Spinal cord (tissue), 9 donors: ENCODE measurements at regions not wholly inside any gene's neighbourhood (a gene's known extent, or its start where the extent isn't known, plus 50 kb on each side); places are given as distances from the start of the nearest gene placed in this dataset.

Experiments
- DNase-seq, 6 donors: peaks; one replicate each; pipeline versions ENCODE4 v3.0.0 to v3.0.0-alpha.2; 2013 to 2015; ENCODE audit warnings: low spot score in 6 of 6, low read depth in 4 of 6
- H3K27ac ChIP-seq: one replicate; pipeline ENCODE4 v1.5.1; 2013; ENCODE audit warnings: low read depth, low read length, control low read depth
- H3K27me3 ChIP-seq: one replicate; pipeline ENCODE4 v1.6.1; 2013; ENCODE audit warnings: low read length; ENCODE audit not compliant: control insufficient read depth, insufficient read depth
- H3K36me3 ChIP-seq: one replicate; pipeline ENCODE4 v1.6.1; 2013; ENCODE audit warnings: low read length; ENCODE audit not compliant: control insufficient read depth, insufficient read depth
- H3K4me1 ChIP-seq: one replicate; pipeline ENCODE4 v1.6.1; 2013; ENCODE audit warnings: low read length; ENCODE audit not compliant: control insufficient read depth, insufficient read depth
- H3K4me3 ChIP-seq: one replicate; pipeline ENCODE4 v1.5.1; 2013; ENCODE audit warnings: low read depth, low read length, control low read depth
- H3K9me3 ChIP-seq: one replicate; pipeline ENCODE4 v1.6.1; 2013; ENCODE audit warnings: low read length; ENCODE audit not compliant: control insufficient read depth, insufficient read depth
- WGBS: methylation state at CpG from one replicate; pipeline ENCODE4 v1.1.5; 2013; ENCODE audit warnings: missing lambda C conversion rate; ENCODE audit not compliant: insufficient coverage; 5-methylcytosine and 5-hydroxymethylcytosine counted together
- donor health status: healthy.

DNA sequence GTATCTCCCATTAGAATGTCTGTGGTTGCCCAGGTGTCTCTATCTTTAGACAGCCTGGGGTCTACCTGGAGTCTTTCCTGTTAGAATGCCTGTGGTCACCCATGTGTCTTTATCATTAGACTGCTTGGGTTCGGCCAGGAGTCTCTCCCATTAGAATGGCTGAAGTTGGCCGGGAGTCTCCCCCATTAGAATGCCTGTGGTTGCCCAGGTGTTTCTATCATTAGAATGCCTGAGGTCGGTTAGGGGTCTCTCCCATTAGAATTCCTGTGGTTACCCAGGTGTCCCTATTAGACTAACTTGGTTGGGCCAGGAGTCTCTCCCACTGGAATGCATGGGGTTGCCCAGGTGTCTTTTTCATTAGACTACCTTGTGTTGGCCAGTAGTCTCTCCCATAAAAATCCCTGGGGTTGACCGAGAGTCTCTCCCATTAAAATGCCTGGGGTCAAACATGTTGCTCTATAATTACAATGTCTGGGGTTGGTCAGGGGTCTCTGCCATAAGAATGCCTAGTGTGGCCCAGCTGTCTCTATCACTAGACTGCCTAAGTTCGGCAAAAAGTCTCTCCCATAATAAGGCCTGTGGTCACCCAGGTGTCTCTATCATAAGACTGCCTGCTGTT, 1448.7 kb downstream of the UQCRFS1 start:
- WGBS: 98% methylated on average over 4 of the region's 5 CpGs
- H3K9me3 ChIP-seq: peaks cover 35% of the 10 kb centered on the region
- H3K4me1 ChIP-seq: no peaks in the 10 kb centered on the region
- DNase-seq: no peak
- H3K36me3 ChIP-seq: no peaks in the 10 kb centered on the region
- H3K27me3 ChIP-seq: no peaks in the 10 kb centered on the region
- no peak overlapping the region for H3K27ac ChIP-seq
- no peak overlapping the region for H3K4me3 ChIP-seq

DNA sequence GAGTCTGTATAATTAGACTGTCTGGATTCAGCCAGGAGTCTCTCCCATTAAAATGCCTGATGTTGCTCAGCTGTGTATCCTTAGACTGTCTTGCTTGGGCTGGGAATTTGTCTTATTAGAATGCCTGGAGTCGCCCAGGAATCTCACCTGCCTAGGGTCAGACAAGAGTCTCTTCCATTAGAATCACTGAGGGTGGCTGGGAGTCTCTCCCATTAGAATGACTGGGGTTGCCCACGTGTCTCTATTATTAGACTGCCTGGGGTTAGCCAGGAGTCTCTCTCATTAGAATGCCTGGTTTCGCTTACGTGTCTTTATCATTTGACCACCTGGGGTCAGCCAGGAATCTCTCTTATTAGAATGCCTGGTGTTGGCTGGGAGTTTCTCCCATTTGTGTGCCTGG, 1450.0 kb downstream of the UQCRFS1 start:
- Histone ChIP-seq H3K4me3 (no peak overlapping the region), H3K9me3 (peaks cover 28% of the 10 kb centered on the region), H3K27me3 (no peaks in the 10 kb centered on the region), H3K36me3 (no peaks in the 10 kb centered on the region), H3K4me1 (no peaks in the 10 kb centered on the region), H3K27ac (no peak overlapping the region)
- 93% methylated on average over 2 of the region's 4 CpGs for WGBS
- no peak for DNase-seq

DNA sequence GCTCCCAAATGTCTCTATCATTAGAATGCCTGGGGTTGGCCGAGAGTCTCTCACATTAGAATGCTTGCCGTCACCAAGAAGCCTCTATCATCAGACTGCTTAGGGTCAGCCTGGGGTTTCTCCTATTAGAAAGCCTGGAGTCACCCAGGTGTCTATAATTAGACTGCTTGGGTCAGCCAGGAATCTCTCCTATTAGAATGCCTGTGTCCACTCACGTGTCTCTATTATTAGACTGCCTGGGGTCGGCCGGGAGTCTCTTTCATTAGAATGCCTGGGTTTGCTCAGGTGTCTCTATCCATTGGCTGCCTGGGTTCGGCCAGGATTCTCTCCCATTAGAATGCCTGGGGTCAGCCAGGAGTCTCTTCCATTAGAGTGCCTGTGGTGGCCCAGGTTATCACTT, 1453.1 kb downstream of the UQCRFS1 start:
- Histone ChIP-seq H3K4me1 (no peaks in the 10 kb centered on the region), H3K27ac (no peak overlapping the region), H3K27me3 (no peaks in the 10 kb centered on the region), H3K36me3 (no peaks in the 10 kb centered on the region), H3K4me3 (no peak overlapping the region), H3K9me3 (peaks cover 18% of the 10 kb centered on the region)
- WGBS: 85% methylated on average over 5 of the region's 6 CpGs
- no peak for DNase-seq

DNA sequence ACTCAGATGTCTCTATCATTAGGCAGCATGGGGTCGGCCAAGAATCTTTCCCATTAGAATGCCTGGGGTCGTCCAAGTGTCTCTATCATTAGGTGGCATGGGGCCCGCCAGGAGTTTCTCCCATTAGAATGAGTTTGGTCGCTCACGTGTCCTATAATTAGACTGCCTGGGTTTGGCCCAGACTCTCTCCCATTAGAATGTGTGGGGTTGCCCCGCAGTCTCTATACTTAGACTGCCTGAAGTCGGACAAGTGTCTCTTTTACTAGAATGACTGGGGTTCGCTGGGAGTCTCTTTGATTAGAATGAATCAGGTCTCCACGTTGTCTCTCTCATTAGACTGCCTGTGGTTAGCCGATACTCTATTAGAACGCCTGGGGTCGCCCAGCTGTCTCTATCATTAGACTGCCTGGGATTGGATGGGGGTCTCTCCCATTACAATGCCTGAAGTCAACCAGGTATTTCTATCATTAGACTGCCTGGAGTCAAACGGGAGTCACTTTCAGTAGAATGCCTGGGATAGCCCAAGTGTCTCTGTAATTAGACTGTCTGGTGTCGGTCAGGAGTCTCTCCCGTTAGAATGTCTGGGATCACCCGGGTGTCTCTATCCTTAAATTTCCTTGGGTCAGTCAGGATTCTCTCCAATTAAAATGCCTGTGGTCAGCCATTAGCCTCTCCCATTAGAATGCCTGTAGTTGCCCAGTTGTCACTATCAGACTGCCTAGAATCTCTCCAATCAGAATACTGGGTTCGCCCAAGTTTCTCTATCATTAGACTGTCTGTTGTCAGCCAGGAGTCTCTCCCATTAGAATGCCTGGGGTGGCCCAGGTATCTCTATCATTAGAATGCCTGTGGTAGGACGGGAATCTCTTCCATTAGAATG, 1454.1 kb downstream of the UQCRFS1 start:
- H3K4me3 ChIP-seq: no peak overlapping the region
- no peaks in the 10 kb centered on the region for H3K27me3 ChIP-seq
- no peak for DNase-seq
- peaks cover 18% of the 10 kb centered on the region for H3K9me3 ChIP-seq
- H3K27ac ChIP-seq: no peak overlapping the region
- no peaks in the 10 kb centered on the region for H3K4me1 ChIP-seq
- no peaks in the 10 kb centered on the region for H3K36me3 ChIP-seq
- WGBS: 75% methylated on average over 17 of the region's 18 CpGs

DNA sequence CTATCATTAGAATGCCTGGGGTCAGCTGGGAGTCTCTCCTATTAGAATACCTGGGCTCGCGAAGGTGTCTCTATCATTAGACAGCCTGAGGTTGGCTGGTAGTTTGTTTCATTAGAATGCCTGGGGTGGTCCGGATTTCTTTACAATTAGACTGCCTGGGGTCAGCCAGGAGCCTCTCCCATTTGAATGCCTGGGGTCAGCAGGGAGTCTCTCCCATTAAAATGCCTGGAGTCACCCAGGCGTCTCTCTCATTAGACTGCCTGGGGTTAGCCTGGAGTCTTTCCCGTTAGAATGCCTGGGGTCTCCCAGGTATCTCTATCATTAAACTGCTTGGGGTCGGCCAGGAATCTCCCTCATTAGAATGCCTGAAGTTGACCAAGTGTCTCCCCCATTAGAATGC, 1458.3 kb downstream of the UQCRFS1 start:
- 39% methylated on average over 3 of the region's 6 CpGs for WGBS
- Histone ChIP-seq H3K27me3 (no peaks in the 10 kb centered on the region), H3K4me1 (no peaks in the 10 kb centered on the region), H3K4me3 (no peak overlapping the region), H3K36me3 (no peaks in the 10 kb centered on the region), H3K27ac (no peak overlapping the region), H3K9me3 (peaks cover 5% of the 10 kb centered on the region)
- no peak for DNase-seq

DNA sequence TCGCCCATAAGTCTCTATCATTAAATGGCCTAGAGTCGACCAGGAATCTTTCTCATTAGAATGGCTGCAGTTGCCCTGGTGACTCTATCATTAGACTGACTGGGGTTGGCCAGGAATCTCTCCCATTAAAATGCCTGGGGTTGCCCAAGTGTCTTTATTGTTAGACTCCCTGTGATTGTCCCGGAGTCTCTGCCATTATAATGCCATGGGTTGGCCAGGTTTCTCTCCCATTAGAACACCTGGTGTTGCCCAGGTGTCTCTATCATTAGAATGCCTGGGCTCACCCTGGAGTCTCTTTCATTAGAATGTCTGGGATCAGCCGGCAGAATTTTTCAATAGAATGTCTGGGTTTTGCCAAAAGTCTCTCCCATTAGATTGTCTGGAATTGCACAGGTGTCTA, 1459.3 kb downstream of the UQCRFS1 start:
- H3K27me3 ChIP-seq: no peaks in the 10 kb centered on the region
- peaks cover 3% of the 10 kb centered on the region for H3K9me3 ChIP-seq
- H3K4me3 ChIP-seq: no peak overlapping the region
- no peak for DNase-seq
- WGBS: 93% methylated on average over 4 of the region's 4 CpGs
- no peak overlapping the region for H3K27ac ChIP-seq
- H3K36me3 ChIP-seq: no peaks in the 10 kb centered on the region
- no peaks in the 10 kb centered on the region for H3K4me1 ChIP-seq

DNA sequence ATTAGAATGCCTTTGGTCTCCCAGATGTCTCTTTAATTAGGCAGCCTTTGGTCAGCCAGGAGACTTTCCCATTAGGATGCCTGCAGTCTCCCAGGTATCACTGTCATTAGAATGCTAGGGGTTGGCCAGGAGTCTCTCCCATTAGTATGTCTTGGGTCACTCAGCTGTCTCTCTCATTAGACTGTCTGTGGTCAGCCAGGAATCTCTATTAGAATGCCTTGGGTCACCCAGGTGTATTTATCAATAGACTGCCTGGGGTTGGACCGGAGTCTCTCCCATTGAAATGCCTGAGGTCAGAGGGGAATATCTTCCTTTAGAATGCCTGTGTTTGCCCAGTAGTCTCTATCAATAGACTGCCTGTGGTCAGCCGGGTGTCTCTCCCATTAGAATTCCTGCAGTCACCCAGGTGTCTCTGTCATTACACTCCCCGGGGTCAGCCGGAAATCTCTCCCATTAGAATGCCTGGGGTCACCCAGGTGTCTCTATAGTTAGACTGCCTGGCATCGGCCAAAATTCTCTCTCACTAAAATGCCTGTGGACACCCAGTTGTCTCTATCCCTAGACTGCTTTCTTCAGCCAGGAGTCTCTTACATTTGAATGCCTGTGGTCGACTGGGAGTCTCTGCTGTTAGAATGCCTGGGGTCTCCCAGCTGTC, 1460.3 kb downstream of the UQCRFS1 start:
- Histone ChIP-seq H3K4me3 (no peak overlapping the region), H3K4me1 (no peaks in the 10 kb centered on the region), H3K9me3 (peaks cover 3% of the 10 kb centered on the region), H3K27me3 (no peaks in the 10 kb centered on the region), H3K27ac (no peak overlapping the region), H3K36me3 (no peaks in the 10 kb centered on the region)
- DNase-seq: no peak
- 80% methylated on average over 6 of the region's 6 CpGs for WGBS

DNA sequence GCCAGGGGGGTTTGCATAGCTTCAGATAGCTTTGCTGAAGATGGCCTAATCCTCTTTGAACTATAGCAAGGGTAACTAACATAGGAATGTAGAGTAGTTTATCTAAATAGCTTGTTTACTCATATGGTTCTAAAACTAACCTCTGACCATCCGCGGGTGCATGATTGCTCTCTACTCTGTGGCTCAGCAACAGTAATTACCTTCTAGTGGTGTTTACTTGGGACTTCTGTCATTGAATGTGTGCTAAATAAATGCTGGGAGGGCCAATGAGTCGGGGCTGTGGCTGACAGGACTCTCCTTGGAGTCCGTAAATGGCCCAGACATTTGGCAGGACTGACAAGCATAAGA, 1461.9 kb downstream of the UQCRFS1 start:
- Histone ChIP-seq H3K36me3 (peaks cover 1% of the 10 kb centered on the region), H3K4me3 (no peak overlapping the region), H3K4me1 (no peaks in the 10 kb centered on the region), H3K9me3 (peaks cover 3% of the 10 kb centered on the region), H3K27ac (no peak overlapping the region), H3K27me3 (no peaks in the 10 kb centered on the region)
- WGBS: 75% methylated on average over 2 of the region's 4 CpGs
- DNase-seq: no peak

DNA sequence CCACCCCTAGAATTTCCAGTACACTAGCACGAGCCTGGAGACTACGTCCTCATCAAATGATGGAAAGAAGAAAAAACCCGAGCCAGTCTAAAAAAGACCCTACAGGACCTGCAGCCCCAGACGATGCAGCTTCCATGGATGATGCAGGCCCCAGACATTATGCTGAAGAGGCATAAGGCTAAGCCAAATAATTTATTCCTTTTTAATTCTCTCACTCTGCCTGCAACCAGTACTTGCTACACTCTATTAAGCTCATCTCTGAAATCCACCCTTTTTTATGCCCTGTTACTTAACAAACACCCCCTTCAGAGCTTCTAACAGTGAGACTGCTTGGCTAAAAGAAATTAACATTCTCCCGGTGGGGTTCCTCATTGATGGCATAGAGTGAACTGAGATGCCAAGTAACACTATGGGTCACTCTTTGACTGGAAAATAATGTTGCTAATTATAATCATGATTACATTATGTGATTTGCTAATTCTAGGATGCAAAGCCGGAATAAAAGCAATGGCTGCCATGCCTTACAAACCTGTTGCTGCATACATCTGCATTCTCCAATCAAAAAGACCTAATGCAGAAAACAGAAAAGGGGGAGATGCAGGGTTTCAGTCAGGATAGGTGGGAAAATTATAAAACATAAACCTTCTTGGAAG, 1462.4 kb downstream of the UQCRFS1 start:
- Histone ChIP-seq H3K36me3 (peaks cover 3% of the 10 kb centered on the region), H3K27ac (no peak overlapping the region), H3K4me1 (no peaks in the 10 kb centered on the region), H3K27me3 (no peaks in the 10 kb centered on the region), H3K9me3 (peaks cover 3% of the 10 kb centered on the region), H3K4me3 (no peak overlapping the region)
- peak in 1 of 6 donors; percentile 3 for DNase-seq
- 43% methylated on average over 4 of the region's 6 CpGs for WGBS
